ENCODE measurements at regions not wholly inside any gene's neighbourhood (a gene's known extent, or its start where the extent isn't known, plus 50 kb on each side); places are given as distances from the start of the nearest gene placed in this dataset.

GRCh38 chr14:65937079-65937959, 524.8 kb downstream of the FUT8 start:
- no peak for TF ChIP-seq CTCF (IDR thresholded peaks at IDR 0.05; ENCODE audit: partially characterized antibody, unreplicated experiment)
- Mint-ChIP-seq H3K27me3 (ENCODE audit: unreplicated experiment) (no peaks in the 10 kb centered on the region), H3K4me1 (ENCODE audit: low read depth, unreplicated experiment) (peaks cover 15% of the 10 kb centered on the region), H3K27ac (ENCODE audit: unreplicated experiment) (no peak overlapping the region), H3K36me3 (ENCODE audit: unreplicated experiment) (no peaks in the 10 kb centered on the region), H3K4me3 (ENCODE audit: unreplicated experiment) (no peak overlapping the region), H3K9me3 (ENCODE audit: unreplicated experiment) (no peaks in the 10 kb centered on the region)
- DNase-seq: no peak

- no peak for TF ChIP-seq CTCF (IDR thresholded peaks at IDR 0.05; ENCODE audit: partially characterized antibody, unreplicated experiment)
- H3K4me1 Mint-ChIP-seq (ENCODE audit: low read depth, unreplicated experiment): peaks cover 15% of the 10 kb centered on the region
- no peaks in the 10 kb centered on the region for H3K27me3 Mint-ChIP-seq (ENCODE audit: unreplicated experiment)
- no peaks in the 10 kb centered on the region for H3K36me3 Mint-ChIP-seq (ENCODE audit: unreplicated experiment)
- H3K4me3 Mint-ChIP-seq (ENCODE audit: unreplicated experiment): no peak overlapping the region
- H3K9me3 Mint-ChIP-seq (ENCODE audit: unreplicated experiment): no peaks in the 10 kb centered on the region
- no peak for DNase-seq
- no peak overlapping the region for H3K27ac Mint-ChIP-seq (ENCODE audit: unreplicated experiment)
Measured at GRCh38 chr14:65937960-65938316, 525.4 kb downstream of the FUT8 start.

GRCh38 chr14:65938738-65939137, 526.2 kb downstream of the FUT8 start:
- no peak for TF ChIP-seq CTCF (IDR thresholded peaks at IDR 0.05; ENCODE audit: partially characterized antibody, unreplicated experiment)
- no peak overlapping the region for H3K4me3 Mint-ChIP-seq (ENCODE audit: unreplicated experiment)
- no peaks in the 10 kb centered on the region for H3K36me3 Mint-ChIP-seq (ENCODE audit: unreplicated experiment)
- H3K9me3 Mint-ChIP-seq (ENCODE audit: unreplicated experiment): no peaks in the 10 kb centered on the region
- peaks cover 15% of the 10 kb centered on the region for H3K4me1 Mint-ChIP-seq (ENCODE audit: low read depth, unreplicated experiment)
- DNase-seq: no peak
- H3K27me3 Mint-ChIP-seq (ENCODE audit: unreplicated experiment): no peaks in the 10 kb centered on the region
- no peak overlapping the region for H3K27ac Mint-ChIP-seq (ENCODE audit: unreplicated experiment)

GRCh38 chr14:65939184-65939583, 526.7 kb downstream of the FUT8 start:
- Mint-ChIP-seq H3K27me3 (ENCODE audit: unreplicated experiment) (no peaks in the 10 kb centered on the region), H3K4me3 (ENCODE audit: unreplicated experiment) (no peak overlapping the region), H3K9me3 (ENCODE audit: unreplicated experiment) (no peaks in the 10 kb centered on the region), H3K36me3 (ENCODE audit: unreplicated experiment) (no peaks in the 10 kb centered on the region), H3K27ac (ENCODE audit: unreplicated experiment) (no peak overlapping the region), H3K4me1 (ENCODE audit: low read depth, unreplicated experiment) (peaks cover 15% of the 10 kb centered on the region)
- no peak for DNase-seq
- no peak for TF ChIP-seq CTCF (IDR thresholded peaks at IDR 0.05; ENCODE audit: partially characterized antibody, unreplicated experiment)

- Mint-ChIP-seq H3K27me3 (ENCODE audit: unreplicated experiment) (no peaks in the 10 kb centered on the region), H3K36me3 (ENCODE audit: unreplicated experiment) (no peaks in the 10 kb centered on the region), H3K4me3 (ENCODE audit: unreplicated experiment) (no peak overlapping the region), H3K4me1 (ENCODE audit: low read depth, unreplicated experiment) (peaks cover 15% of the 10 kb centered on the region), H3K9me3 (ENCODE audit: unreplicated experiment) (no peaks in the 10 kb centered on the region), H3K27ac (ENCODE audit: unreplicated experiment) (peak overlapping the region; percentile 49)
- TF ChIP-seq CTCF (IDR thresholded peaks at IDR 0.05; ENCODE audit: partially characterized antibody, unreplicated experiment): peak; percentile 63
- peak; percentile 54 for DNase-seq
Measured at GRCh38 chr14:65940056-65940735, 527.7 kb downstream of the FUT8 start.
